DND-41 (cell line): ENCODE measurements at regions not wholly inside any gene's neighbourhood (a gene's known extent, or its start where the extent isn't known, plus 50 kb on each side); places are given as distances from the start of the nearest gene placed in this dataset.

ENCODE experiments used
- EZH2 ChIP-seq: IDR thresholded peaks from 3 replicates; pipeline ENCODE4 v1.6.1; 2012; ENCODE audit warnings: borderline replicate concordance, low read depth, mild to moderate bottlenecking, moderate library complexity, low read length, inconsistent platforms; ENCODE audit not compliant: severe bottlenecking
- TF ChIP-seq, protein P1 (sequence below): IDR thresholded peaks from 2 replicates; pipeline ENCODE4 v1.5.1; 2012; ENCODE audit warnings: borderline replicate concordance, low read length, moderate library complexity, mild to moderate bottlenecking; ENCODE audit not compliant: poor library complexity, severe bottlenecking; ENCODE audit errors: extremely low read depth

GRCh38 chr5:147068998-147069397 lies 165.8 kb upstream of the STK32A start:
- TF ChIP-seq, protein P1, sequence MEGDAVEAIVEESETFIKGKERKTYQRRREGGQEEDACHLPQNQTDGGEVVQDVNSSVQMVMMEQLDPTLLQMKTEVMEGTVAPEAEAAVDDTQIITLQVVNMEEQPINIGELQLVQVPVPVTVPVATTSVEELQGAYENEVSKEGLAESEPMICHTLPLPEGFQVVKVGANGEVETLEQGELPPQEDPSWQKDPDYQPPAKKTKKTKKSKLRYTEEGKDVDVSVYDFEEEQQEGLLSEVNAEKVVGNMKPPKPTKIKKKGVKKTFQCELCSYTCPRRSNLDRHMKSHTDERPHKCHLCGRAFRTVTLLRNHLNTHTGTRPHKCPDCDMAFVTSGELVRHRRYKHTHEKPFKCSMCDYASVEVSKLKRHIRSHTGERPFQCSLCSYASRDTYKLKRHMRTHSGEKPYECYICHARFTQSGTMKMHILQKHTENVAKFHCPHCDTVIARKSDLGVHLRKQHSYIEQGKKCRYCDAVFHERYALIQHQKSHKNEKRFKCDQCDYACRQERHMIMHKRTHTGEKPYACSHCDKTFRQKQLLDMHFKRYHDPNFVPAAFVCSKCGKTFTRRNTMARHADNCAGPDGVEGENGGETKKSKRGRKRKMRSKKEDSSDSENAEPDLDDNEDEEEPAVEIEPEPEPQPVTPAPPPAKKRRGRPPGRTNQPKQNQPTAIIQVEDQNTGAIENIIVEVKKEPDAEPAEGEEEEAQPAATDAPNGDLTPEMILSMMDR = no peak
- TF ChIP-seq EZH2 = no peak
